ENCODE measurements at regions not wholly inside any gene's neighbourhood (a gene's known extent, or its start where the extent isn't known, plus 50 kb on each side); places are given as distances from the start of the nearest gene placed in this dataset.

DNA sequence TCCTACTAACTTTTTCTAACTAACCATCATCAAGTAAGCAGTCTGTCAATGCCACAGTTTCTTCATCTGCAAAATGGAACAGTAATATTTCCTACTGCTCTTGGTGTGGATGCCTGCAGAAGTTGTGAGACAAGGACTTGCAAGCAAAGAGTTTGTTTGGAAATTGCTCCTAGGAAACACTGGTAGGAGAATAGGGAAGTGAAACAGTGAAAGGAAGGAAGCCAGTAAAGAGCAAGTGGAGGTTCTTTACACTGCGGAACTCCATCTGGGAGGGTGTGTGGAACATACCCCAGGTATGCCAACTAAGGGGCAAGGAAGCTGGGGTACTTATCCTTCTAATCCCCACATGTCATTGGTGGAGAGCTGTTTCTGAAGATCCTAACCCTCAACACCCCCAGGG, 119.9 kb downstream of the FOXD1 start:
- TF ChIP-seq, protein P1, sequence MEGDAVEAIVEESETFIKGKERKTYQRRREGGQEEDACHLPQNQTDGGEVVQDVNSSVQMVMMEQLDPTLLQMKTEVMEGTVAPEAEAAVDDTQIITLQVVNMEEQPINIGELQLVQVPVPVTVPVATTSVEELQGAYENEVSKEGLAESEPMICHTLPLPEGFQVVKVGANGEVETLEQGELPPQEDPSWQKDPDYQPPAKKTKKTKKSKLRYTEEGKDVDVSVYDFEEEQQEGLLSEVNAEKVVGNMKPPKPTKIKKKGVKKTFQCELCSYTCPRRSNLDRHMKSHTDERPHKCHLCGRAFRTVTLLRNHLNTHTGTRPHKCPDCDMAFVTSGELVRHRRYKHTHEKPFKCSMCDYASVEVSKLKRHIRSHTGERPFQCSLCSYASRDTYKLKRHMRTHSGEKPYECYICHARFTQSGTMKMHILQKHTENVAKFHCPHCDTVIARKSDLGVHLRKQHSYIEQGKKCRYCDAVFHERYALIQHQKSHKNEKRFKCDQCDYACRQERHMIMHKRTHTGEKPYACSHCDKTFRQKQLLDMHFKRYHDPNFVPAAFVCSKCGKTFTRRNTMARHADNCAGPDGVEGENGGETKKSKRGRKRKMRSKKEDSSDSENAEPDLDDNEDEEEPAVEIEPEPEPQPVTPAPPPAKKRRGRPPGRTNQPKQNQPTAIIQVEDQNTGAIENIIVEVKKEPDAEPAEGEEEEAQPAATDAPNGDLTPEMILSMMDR (conservative IDR thresholded peaks at IDR 0.05; ENCODE audit: low read depth in 2 of 2) = no peak
- TF ChIP-seq EZH2 (IDR thresholded peaks at IDR 0.05; ENCODE audit: low read depth, unreplicated experiment) = no peak
- TF ChIP-seq POLR2AphosphoS5 (IDR thresholded peaks at IDR 0.05; ENCODE audit: low read depth) = no peak
- no peak for TF ChIP-seq CREB1 (CRISPR knock-in tag; IDR thresholded peaks at IDR 0.05; ENCODE audit: low read depth)
- TF ChIP-seq EZH2phosphoT487 (IDR thresholded peaks at IDR 0.05; ENCODE audit: unreplicated experiment) = no peak
- TF ChIP-seq, protein P2, sequence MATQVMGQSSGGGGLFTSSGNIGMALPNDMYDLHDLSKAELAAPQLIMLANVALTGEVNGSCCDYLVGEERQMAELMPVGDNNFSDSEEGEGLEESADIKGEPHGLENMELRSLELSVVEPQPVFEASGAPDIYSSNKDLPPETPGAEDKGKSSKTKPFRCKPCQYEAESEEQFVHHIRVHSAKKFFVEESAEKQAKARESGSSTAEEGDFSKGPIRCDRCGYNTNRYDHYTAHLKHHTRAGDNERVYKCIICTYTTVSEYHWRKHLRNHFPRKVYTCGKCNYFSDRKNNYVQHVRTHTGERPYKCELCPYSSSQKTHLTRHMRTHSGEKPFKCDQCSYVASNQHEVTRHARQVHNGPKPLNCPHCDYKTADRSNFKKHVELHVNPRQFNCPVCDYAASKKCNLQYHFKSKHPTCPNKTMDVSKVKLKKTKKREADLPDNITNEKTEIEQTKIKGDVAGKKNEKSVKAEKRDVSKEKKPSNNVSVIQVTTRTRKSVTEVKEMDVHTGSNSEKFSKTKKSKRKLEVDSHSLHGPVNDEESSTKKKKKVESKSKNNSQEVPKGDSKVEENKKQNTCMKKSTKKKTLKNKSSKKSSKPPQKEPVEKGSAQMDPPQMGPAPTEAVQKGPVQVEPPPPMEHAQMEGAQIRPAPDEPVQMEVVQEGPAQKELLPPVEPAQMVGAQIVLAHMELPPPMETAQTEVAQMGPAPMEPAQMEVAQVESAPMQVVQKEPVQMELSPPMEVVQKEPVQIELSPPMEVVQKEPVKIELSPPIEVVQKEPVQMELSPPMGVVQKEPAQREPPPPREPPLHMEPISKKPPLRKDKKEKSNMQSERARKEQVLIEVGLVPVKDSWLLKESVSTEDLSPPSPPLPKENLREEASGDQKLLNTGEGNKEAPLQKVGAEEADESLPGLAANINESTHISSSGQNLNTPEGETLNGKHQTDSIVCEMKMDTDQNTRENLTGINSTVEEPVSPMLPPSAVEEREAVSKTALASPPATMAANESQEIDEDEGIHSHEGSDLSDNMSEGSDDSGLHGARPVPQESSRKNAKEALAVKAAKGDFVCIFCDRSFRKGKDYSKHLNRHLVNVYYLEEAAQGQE (IDR thresholded peaks at IDR 0.05; ENCODE audit: unreplicated experiment) = no peak
- TF ChIP-seq NANOG (IDR thresholded peaks at IDR 0.05; ENCODE audit: borderline replicate concordance) = no peak
- no peak for TF ChIP-seq STAT1 (IDR thresholded peaks at IDR 0.05; ENCODE audit: unreplicated experiment)
- TF ChIP-seq ZNF331 (CRISPR knock-in tag; IDR thresholded peaks at IDR 0.05; ENCODE audit: low read depth) = no peak
